ENCODE measurements at regions not wholly inside any gene's neighbourhood (a gene's known extent, or its start where the extent isn't known, plus 50 kb on each side); places are given as distances from the start of the nearest gene placed in this dataset.
"Not testable (repeated sequence)": the region's sequence is repeated elsewhere in the genome, so short reads cannot be mapped to it uniquely, and the experiment has no call there.

DNA sequence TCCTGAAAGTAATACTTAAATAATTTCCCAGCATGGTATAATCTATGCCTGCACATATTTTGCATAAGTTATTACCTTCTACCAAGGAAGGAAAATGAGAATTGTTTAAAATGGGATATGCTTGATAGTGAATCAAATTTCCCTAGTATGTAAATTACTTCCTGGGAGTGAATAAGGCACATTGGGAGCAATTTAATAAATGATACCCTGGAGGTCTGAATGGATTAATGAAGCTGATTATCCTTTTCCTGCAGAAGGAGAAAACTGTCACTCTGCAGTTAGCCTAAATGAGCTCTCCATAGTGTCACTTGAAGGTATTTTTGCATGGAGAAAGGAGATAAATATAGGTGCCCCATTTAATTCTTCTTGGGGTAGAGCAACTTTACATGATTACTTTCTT, 2212.0 kb downstream of the PCDH7 start:
- DNase-seq = no peak

DNA sequence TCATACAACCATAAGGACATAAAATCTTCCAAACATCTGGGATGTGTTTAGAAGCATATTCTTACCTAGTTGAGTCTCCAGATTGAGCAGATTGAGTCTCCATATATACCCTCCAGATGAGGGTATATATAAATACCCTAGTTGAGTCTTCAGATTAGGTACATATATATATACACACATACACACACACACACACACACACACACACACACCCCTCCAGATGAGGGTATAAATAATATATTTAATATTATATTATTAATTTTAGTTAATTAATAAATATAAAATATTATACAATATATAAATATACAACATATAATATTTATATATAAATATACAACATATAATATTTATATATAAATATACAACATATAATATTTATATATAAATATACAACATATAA, 2219.1 kb downstream of the PCDH7 start:
- not testable (repeated sequence) for DNase-seq

DNA sequence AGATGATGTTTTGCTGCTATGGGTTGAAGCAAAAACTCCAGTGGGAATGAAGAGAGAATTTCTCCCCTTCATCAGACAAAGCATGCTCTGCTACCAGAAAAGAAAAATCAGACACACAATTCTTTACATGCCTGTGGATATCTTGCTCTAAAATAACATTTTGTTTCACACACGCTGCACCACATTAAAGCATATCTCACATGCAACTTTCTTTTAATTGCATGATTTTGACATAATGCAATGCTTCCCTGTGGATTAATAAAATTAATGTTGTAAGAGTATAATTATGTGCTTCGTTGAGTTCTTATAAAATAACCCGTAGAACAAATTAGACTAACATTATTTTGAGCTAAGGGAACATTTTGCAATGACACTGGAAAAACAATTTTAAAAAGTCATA, 2230.7 kb downstream of the PCDH7 start:
- DNase-seq = no peak

DNA sequence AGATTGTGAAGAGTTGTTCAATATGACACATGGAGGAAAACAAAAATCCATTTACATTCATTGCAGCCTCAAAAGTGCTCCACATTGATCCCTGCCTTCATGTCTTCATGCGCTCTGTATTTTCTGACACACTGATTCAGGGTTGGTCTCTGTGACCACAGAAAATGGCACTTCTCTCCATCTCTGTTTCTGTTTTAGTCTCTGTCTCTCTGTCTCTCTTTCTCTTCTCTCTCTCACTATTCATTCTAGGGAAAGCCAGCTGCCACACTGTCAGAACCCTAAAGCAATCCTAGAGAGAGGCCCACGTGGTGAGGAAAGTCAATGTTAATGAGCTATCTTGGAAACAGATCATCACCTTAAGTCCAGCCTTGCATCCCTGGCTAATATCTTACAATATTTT, 2238.4 kb downstream of the PCDH7 start:
- no peak for DNase-seq

DNA sequence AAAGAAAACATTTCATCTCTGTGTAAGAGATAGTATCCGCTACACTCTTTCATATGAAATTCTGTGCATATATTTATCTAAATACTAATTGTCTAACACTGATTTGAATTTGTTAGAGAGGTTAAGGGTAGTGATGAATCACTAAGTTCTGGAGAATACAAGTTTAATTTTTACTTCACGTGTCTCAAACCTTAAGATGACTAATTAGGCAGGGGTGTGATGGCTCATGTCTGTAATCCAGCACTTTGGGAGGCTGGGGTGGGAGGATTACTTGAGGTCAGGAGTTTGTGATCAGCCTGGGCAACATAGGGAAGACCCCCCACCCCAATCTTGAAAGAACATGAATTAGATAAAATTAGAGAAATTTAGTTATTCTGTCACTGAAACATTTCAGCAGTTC, 2241.9 kb downstream of the PCDH7 start:
- no peak for DNase-seq

DNA sequence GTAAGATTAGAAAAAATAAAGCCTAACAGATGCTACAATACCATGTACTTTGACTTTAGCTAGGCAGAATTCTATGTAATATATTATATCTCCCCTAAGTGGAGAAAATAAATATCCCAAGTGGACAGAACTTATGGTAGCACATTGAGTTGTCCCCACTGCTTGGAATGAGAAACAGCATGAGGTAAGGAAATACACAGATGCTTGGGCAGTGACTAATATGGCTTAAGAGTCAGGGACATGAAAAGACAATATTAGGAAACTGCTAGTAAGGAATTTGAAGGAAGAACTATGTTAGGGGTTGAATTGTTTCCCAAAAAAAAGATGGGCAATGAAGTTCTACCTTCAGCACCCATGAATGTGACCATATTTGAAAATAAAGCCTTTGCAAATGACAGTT, 2265.1 kb downstream of the PCDH7 start:
- no peak for DNase-seq

DNA sequence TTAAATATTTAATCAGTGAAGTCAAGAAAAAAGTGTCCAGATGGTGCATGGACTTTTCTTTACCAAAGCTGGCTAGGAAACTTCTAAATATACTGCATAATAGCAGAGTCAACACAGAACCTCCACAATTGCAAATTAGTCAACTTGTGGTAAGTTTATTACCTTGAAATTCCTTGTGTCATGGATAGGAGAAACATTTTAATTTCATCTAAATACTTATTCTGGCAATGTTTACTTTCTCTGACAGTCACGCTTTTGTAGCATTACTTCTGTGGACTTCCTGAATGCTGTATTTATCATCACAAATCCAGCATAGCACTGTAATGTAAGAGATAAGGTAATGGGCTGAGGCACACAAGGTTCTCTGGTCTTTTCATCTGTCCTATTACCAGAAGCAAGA, 2266.1 kb downstream of the PCDH7 start:
- no peak for DNase-seq

DNA sequence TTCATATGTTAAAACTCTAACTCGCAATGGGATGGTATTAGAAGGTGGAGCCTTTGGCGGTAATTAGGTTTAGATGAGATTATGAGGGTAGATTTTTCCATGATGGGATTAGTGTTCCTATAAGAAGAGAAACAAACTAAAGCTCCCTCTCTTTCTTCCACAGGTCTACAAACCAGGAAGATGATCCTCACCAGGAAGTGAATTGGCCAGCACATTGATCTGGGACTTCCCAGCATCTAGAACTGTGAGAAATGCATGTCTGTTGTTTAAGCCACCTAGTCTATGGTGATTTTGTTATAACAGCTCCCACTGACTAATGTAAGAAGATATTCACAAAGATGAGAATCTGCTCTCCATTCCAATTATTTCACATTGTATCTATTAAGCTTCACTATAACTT, 2266.9 kb downstream of the PCDH7 start:
- DNase-seq = no peak

DNA sequence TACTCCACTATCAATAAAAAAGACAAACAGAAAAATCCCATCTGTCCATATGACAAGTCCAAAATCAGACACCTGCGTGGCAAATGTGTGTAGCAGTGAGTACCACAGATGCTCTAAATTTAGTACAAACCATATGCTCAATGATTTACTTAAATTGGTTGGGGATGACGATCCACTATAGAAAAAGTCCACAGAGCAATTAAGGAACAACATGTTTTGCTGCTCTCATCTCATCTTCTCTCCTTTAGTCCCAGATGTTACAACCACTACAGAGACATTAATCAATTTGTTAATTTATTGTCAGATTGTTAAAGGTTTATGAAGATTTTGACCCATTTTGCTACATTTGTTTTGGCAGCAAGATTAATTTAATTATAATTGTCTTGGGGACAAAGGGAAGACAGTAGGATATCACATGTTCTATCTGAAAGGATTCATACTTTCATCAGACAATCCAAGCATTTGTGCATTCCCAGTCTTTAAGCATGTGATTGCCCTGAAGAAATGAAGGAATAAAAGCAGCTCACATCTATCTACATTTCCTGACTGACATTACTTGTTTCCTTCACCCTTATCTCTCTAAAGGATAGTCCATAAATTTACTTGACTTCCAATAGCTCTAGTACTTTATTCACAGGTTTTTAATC, 2268.1 kb downstream of the PCDH7 start:
- DNase-seq = no peak

DNA sequence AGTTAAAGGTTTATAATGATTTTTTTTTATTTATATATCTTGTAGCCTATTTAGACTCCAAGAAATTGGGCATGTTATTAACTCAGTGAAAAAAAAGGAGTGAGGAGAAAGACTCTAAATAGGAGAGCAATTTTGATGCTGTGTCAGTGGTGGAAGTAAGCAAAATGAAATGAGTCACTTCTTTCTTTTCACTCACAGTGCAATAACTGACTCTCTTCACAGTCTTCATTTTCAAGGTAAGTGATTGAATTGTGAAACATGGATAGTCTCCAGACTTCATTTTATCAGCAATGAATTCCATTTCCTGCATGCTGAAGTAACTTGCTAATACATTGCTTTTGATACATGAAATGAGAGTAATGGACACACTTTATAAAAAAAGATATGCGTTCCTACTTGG, 2271.5 kb downstream of the PCDH7 start:
- no peak for DNase-seq

DNA sequence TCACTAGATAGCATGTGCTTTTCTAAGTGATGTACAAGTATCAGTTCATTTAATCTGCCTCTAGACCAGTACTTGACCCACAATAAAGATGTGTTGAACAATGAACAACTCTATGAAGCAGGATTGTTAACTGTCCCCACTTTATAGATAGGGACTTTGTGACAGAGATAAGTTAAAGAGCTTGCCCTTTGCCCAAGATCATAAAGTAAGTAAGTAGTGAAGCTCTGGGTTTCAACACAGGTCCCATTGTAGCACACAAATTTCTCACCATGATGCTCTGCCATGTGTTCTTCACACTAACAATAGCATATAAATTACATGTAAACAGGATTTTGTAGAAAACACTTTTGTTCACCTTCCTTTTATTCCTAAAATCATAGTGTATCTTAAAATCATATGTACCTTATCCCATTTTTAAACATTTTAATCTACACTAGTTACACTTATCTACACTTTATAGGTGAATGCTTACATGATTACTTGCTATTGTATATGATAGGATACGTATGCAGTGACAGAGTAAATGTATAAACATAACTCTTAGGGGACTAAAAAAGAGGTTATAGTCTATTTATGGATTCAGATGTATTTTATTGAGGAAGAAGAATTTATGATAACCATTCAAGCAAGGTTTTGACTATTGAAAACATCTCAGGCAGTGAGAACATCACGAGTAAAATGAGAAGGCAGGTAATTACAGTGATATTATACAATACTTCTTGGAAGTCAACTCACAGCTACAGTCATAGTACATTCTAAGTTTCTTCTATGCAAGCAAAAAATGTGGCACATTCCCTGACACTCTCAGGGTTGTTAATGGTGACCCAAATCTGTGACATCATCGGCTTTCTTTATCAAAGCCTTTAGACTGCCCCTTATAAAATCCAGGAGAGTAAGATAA, 2275.1 kb downstream of the PCDH7 start:
- DNase-seq = no peak

DNA sequence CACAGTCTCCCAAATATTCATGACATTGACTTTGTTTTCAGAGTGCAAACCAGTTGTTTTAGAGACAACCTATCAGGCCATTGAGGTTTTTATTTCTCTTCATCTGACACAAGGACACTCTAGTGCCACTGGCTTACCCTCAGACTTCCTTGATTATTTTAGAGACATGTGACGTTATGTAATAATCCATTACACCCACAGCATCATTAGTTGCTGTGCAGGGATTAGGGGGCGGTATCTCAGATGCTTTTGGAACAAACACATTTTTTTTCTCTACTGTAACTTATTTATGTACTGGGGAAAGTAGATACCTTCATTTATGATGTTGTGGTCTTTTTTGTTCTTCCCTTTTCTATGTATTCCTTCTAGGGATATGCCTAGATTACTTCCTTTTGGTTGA, 2293.1 kb downstream of the PCDH7 start:
- DNase-seq = no peak

DNA sequence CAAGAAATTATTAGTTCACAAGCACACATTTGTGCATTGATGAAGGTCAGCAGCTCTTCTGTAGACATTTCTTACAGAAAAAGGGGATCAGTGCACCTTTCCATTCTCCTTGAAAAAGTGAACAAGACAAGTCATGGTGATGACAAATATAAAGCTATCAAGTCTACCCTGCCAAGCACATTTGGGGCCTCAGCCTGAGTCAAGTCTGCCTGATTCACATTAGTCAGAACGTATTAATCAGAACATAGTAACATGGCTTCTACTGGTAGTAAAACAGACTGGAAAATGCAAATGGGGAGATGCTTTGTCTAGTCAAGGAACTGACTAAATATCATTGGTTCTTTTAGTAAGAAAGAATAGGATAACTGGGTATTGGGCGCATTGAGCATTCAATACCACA, 2305.1 kb downstream of the PCDH7 start:
- DNase-seq = no peak

DNA sequence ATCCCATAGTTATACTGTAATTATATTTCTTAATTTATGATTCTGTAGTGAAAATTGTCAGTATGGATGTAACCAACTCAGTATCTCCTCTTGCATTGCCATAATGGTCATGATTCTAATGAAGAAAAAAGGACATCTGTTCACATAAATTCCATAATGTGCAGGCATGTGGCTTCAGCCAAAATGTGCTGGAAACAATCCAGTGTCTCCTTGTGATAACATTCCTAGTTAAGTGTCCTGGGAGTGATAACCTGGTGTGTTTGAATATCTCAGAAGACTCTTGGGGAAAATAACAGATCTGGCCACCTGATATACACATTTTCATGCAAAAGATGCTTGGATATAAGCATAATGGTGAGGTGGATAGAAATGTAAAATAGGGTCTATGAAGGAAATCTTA, 2309.8 kb downstream of the PCDH7 start:
- DNase-seq = no peak

DNA sequence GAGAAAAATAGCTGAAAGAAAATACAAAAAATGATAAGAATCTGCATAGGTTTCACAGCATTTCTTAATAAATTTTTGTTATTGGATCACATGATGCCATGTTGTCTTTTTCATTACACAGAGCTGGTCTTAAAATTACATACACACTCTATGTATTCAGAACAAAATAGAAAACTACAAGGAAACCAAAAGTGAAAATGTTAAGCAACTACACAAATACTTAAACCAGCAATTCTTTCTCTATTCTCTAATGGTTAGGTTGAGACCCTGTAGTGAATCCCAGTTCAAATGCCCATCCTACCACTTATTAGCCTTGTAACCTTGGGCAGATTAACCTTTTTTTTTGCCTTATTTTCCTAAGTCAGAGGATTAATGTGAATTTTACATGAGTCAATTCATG, 2311.2 kb downstream of the PCDH7 start:
- no peak for DNase-seq

DNA sequence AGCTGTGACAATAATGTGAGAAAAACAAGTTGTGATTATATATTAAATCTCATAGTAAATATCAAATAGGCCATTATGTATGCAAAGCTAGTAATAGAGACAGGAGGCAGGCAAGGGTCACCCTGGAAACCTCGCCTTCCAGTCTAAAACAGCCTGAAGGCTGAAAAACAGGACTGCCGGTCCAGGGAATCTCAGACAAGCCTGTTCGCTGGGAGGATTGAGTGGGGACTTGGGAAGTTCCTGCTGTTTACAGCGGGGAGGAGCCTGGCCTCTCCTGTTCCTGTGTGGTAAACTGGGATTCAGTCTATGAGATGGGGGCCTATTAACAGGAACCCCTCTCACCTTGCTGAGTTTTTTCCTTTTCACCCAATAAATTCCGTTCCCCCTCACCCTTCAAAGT, 2317.3 kb downstream of the PCDH7 start:
- no peak for DNase-seq

DNA sequence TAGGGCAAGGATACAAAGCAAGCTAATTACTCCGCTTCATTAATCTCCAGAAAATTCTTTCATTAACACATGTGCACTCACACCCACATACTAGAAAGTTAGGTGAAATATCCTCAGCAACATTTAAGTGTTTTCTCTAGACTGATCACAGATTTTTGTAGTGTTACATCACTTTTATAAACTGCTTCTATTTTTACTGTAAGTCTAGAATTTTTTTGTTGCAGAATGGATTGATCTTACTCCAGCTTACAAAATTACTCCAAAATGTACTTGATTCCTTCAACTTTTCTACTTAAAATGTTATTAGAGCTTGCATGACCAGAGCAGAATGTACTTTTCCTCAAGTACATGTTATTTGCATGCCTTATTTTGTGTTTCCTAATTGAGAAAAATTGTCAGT, 2325.2 kb downstream of the PCDH7 start:
- DNase-seq = no peak

DNA sequence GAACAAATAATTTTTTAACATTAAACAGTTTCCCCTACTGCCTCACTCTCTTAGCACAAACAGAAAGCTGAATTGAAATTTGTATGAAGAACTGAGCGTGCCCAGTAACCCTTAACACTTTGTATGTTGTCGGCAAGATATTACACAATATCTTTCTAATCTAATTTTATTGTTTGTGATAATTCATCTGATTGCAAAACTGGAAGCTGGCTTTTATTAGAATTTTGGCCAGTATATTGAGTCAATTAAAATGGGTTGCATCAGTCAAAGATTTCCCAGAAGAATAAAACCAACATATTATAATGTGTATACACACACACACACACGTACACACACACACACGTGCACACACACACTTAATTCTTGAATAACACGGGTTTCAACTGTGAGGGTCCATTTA, 2332.1 kb downstream of the PCDH7 start:
- DNase-seq = no peak

DNA sequence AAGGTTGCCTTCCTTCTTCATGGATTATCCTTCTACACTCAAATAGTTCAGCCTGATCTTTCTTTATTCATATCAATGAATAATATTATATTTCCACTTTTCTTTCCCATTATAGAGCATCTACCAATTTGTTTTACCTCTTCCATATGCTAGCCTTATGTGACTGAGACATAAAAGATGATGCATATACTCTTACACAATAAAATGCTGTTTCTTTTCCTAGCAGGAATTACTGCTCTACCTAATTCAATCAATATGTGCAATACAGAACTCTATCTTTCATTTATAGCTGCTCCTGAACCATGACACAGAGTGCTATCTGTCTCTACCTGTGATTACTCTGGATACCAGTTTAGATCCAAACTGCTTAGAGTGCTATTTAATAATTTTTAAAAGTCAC, 2334.0 kb downstream of the PCDH7 start:
- DNase-seq = no peak

DNA sequence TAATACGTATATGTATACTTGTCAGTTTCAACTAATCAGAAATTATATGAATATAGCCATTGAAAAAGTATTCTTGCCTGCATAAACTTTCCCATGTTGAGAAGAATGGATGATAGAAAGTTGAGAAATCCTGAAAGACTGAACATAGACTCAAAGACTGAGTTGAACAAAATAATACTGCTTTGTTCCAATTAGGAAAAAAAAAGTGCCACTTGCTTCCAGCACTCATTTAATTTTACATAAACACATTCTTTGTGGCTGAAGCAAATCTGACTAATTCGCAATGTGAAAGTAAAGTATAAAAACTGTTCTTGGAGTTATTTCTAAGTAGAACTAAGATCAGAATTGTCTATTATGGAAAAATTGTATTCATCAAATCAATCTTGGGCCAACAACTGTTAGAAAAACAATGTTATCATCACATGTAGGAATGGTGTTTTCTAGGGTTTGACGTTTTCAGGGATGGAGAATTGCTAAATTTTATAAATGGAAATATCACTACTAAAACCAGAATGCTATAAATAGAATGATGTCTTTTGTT, 2334.6 kb downstream of the PCDH7 start:
- no peak for DNase-seq

DNA sequence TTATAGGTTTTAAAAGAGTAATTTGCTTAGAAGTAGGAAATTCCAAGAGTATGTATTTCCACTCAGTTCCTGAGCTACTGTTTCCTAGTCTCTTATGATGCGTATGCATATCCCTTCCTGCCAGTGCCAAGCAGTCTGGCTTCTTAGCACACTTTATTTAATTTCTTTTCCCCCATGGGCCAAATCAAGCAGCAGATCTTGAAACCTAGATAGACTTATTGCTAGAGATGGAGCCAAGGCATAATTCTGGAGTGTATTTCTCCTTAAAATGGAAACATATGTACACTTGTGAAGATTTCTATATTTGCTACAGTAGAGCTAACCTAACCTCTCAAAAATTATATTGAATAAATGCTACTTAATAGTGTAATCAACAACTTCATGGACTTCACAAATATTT, 2337.6 kb downstream of the PCDH7 start:
- no peak for DNase-seq

DNA sequence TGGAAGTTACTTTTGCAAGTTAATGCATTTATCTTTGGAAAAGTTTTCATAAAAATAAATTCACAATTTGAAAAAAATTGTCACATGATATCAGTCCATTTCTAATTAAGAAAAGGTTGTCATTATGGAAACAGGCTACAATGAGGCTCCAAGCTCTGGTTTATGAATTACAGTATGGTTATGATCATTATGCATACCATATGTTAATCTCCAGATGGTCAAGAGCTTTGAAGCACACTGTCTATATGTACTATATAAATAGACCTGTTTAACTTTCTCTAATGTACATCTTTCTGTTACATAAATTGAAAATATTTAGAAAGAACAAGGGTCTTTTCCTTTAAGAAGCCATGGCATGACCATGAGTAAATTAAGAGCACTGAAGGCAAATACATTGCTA, 2338.8 kb downstream of the PCDH7 start:
- DNase-seq = no peak

DNA sequence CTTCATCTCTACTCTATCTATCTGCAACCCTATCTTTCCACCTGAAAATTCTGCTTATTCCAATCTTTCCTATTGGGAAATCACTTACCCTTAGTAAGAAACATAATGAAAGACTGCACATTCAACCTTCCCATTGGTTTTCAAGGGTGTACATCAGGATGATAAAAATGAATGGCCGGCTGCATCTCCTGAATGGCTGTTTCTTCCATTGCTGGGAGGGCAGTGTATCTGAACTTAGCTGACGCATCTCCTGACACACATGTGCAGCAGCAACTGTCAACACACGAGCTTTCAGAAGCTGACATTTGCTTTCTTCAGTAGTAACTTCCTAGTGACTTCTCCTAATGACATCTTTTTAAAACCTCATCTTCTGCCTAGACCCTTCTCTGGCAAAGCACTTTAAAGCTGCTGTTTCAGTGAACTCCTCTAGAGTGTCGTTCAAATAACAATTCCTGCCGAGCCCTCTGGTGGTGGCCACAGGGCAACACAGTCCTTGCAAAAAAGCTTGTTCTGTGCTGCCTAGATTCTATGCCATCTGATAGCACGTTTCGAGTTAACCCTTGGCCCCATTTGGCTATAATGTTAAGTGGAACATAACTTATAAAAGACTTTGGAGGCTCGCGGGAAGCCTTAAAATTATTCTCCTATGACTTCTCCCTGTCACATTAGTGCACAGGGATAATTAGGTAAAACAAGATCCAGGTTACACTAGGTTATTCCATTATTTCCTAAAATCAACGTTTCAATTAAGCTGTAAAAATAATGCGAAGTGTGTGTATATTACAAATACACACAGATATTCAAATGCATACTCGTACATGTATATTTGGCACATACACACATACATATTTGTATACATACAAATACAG, 2340.7 kb downstream of the PCDH7 start:
- no peak for DNase-seq

Data from CD4-positive, alpha-beta T cell treated with Interleukin-21 for 1 hour (primary cell).